ENCODE measurements at regions not wholly inside any gene's neighbourhood (a gene's known extent, or its start where the extent isn't known, plus 50 kb on each side); places are given as distances from the start of the nearest gene placed in this dataset.

GRCh38 chr12:22967171-22967570, 342.2 kb downstream of the ETNK1 start:
- H3K27ac ChIP-seq: no peak overlapping the region
- no peaks in the 10 kb centered on the region for H3K4me1 ChIP-seq
- TF ChIP-seq POLR2A (IDR thresholded peaks at IDR 0.05) (no peak), CTCF (IDR thresholded peaks at IDR 0.05) (no peak)
- no peaks in the 10 kb centered on the region for H3K36me3 ChIP-seq (ENCODE audit: low read depth, missing control alignments)
- H3K9me3 ChIP-seq: no peaks in the 10 kb centered on the region
- no peak for DNase-seq
- H3K4me3 ChIP-seq: no peak overlapping the region
- no peaks in the 10 kb centered on the region for H3K27me3 ChIP-seq
- intact Hi-C loops (cut with DNase I; ENCODE audit: low total_unique reads): no loop called here

- Histone ChIP-seq H3K36me3 (ENCODE audit: low read depth, missing control alignments) (no peaks in the 10 kb centered on the region), H3K27ac (no peak overlapping the region), H3K27me3 (no peaks in the 10 kb centered on the region), H3K9me3 (no peaks in the 10 kb centered on the region), H3K4me1 (no peaks in the 10 kb centered on the region), H3K4me3 (no peak overlapping the region)
- 36 to 45% methylated on average over 4 of the region's 4 CpGs for WGBS, 2 donors
- intact Hi-C loops (cut with DNase I; ENCODE audit: low total_unique reads): no loop called here
- no peak for DNase-seq
- no peak for TF ChIP-seq CTCF (IDR thresholded peaks at IDR 0.05)
- TF ChIP-seq POLR2A (IDR thresholded peaks at IDR 0.05): no peak
These were observed 344.6 kb downstream of the ETNK1 start for GRCh38 chr12:22969521-22969920.

GRCh38 chr12:22971247-22971646, 346.3 kb downstream of the ETNK1 start:
- no peaks in the 10 kb centered on the region for H3K9me3 ChIP-seq
- no peaks in the 10 kb centered on the region for H3K27me3 ChIP-seq
- H3K36me3 ChIP-seq (ENCODE audit: low read depth, missing control alignments): no peaks in the 10 kb centered on the region
- no peak overlapping the region for H3K4me3 ChIP-seq
- no peak overlapping the region for H3K27ac ChIP-seq
- 52 to 69% methylated on average over 6 of the region's 6 CpGs for WGBS, 2 donors
- intact Hi-C loops (cut with DNase I; ENCODE audit: low total_unique reads): no loop called here
- no peaks in the 10 kb centered on the region for H3K4me1 ChIP-seq
- DNase-seq: no peak
- TF ChIP-seq POLR2A (IDR thresholded peaks at IDR 0.05) (no peak), CTCF (IDR thresholded peaks at IDR 0.05) (no peak)

- Histone ChIP-seq H3K36me3 (ENCODE audit: low read depth, missing control alignments) (no peaks in the 10 kb centered on the region), H3K9me3 (no peaks in the 10 kb centered on the region), H3K4me3 (no peak overlapping the region), H3K4me1 (no peaks in the 10 kb centered on the region), H3K27me3 (no peaks in the 10 kb centered on the region), H3K27ac (no peak overlapping the region)
- TF ChIP-seq CTCF (IDR thresholded peaks at IDR 0.05) (no peak), POLR2A (IDR thresholded peaks at IDR 0.05) (no peak)
- 51 to 59% methylated on average over 12 of the region's 12 CpGs for WGBS, 2 donors
- DNase-seq: no peak
- intact Hi-C loops (cut with DNase I; ENCODE audit: low total_unique reads): no loop called here
These were observed 346.8 kb downstream of the ETNK1 start for GRCh38 chr12:22971701-22972191.

- no peaks in the 10 kb centered on the region for H3K4me1 ChIP-seq
- H3K9me3 ChIP-seq: no peaks in the 10 kb centered on the region
- no peak overlapping the region for H3K4me3 ChIP-seq
- no peaks in the 10 kb centered on the region for H3K36me3 ChIP-seq (ENCODE audit: low read depth, missing control alignments)
- H3K27me3 ChIP-seq: no peaks in the 10 kb centered on the region
- no peak for DNase-seq
- intact Hi-C loops (cut with DNase I; ENCODE audit: low total_unique reads): no loop called here
- TF ChIP-seq CTCF (IDR thresholded peaks at IDR 0.05) (no peak), POLR2A (IDR thresholded peaks at IDR 0.05) (no peak)
- no peak overlapping the region for H3K27ac ChIP-seq
These were observed 349.9 kb downstream of the ETNK1 start for GRCh38 chr12:22974865-22975264.

Data from testis (tissue), 2 donors.